Inflammatory macrophage treated with lipopolysaccharide for 1 hour (primary cell): ENCODE measurements at regions not wholly inside any gene's neighbourhood (a gene's known extent, or its start where the extent isn't known, plus 50 kb on each side); places are given as distances from the start of the nearest gene placed in this dataset.

Source experiments
- DNase-seq, 2 donors: peaks; one replicate each; pipeline ENCODE4 v3.0.0-alpha.2; 2020 to 2022

GRCh38 chr5:66503203-66503789 lies 92.9 kb upstream of the MAST4 start:
- no peak for DNase-seq

- DNase-seq: no peak
Observed at GRCh38 chr5:66507106-66507505, 89.1 kb upstream of the MAST4 start.

GRCh38 chr5:66511491-66511890 lies 84.7 kb upstream of the MAST4 start:
- DNase-seq: no peak

- DNase-seq: no peak
Observed at GRCh38 chr5:66513130-66513529, 83.1 kb upstream of the MAST4 start.

DNA sequence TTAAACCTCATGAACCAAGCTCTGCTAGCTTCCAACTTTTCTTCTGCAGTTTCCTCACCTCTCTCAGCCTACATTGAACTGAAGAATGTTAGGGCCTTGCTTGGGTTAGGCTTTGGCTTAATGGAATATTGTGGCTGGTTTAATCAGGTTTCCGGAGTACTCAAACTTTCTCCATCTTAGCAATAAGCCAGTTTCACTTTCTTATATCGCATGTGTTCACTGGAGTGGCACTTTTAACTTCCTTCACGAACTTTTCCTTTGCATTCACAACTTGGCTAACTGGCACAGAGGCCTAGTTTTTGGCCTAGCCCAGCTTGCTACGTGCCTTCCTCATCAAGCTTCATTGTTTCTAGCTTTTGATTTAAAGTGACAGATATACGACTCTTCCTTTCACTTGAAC lies 81.0 kb upstream of the MAST4 start:
- no peak for DNase-seq

GRCh38 chr5:66516550-66516949 lies 79.6 kb upstream of the MAST4 start:
- no peak for DNase-seq

DNA sequence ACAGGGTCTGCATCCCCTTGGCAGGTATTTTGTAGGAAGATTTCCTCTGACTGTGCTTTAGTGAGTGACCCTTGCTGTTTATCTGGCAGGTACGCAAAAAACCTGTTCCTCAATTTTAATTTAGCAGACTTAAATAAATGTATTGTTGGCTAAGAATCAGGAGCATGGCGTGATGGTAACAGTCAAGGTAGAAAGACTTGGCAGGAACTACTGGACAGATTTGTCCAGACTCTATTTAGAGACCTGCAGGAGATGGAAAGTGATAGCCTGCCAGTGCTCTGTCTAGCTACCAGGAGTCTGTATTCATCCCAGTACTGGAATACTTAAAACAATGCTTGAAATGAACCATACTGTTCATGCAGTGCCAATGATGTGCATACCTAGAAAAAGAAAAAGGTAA lies 78.8 kb upstream of the MAST4 start:
- DNase-seq: no peak

- DNase-seq: no peak
Observed at GRCh38 chr5:66518052-66518451, 78.1 kb upstream of the MAST4 start.

DNA sequence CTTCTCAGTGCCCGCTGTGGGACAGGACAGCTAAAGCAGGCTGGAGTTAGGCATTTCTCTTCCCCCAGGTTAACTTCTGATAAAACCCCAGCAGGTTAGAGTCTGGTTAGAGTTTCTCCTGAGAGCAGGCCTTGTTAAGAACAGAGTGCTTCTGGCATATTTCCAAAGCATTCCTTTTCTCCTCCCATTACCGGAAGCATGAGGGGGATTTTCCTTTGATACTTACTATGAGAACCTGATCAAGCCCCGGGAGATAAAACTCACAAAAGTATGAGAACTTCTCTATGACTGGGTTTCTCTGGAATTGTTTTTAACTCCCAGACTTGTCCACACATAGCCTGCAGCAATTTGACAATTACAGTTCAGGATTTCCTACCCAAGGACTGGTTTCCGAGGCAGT lies 77.4 kb upstream of the MAST4 start:
- DNase-seq: no peak

DNA sequence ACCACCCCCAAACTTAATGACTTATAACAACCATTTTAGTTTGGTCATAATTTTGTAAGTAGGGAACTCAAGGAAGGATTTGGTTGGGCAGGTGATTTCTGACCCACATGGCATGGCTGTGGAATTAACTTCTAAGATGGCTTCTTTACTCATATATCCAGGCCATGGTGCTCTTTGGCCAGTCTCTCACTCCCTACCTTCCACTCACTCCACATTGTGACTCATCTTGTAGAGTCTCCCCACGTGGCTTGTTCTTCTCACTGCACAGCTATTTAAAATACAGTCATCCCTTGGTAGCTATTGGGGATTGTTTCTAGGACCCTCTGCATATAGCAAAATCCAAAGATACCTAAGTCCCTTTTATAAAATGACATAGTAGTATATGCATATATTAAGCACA lies 76.6 kb upstream of the MAST4 start:
- no peak for DNase-seq

DNA sequence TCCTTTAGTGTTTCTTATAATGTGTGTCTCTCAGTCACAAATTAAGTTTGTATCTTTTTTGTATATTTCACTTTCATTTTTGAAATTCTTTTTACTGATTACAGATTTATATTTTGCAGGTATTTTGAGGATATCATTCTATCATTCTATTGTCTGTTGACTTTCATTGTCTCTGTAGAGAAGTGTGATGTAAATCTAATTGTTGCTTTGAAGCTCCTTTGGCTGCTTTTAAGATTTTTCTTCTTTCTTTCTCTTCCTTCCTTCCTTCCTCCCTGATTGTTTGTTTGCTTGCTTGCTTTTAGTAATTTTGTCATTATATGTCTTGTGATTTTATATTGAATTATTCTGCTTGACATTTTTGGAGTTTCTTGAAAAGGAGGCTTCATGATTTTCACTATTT lies 75.3 kb upstream of the MAST4 start:
- DNase-seq: no peak

DNA sequence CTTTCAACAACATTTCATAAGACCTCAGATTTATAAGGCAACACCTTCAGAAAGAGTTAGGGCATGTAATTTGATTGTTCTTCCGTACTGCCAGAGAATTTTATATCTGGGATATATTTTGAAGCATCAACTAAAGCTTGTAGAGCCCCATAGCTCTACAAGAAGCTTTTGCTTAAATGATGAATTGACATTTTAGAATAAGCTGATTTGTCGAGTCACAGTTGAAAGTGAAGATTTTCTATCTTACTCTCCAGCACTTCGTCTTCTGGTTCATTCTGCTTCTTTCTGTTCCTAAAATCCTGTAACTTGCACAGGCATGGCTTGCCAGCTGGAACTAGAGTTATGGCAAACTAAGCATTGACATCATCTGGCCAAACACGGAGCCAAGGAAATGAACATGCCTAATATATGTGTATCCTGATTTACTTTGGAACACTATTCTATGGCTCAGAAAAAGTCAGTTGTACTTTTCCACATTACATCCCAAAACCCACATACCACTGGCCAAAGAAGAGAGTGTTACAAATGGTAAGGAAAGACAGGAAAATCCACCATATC lies 68.6 kb upstream of the MAST4 start:
- no peak for DNase-seq

GRCh38 chr5:66529182-66529581 lies 67.0 kb upstream of the MAST4 start:
- no peak for DNase-seq

DNA sequence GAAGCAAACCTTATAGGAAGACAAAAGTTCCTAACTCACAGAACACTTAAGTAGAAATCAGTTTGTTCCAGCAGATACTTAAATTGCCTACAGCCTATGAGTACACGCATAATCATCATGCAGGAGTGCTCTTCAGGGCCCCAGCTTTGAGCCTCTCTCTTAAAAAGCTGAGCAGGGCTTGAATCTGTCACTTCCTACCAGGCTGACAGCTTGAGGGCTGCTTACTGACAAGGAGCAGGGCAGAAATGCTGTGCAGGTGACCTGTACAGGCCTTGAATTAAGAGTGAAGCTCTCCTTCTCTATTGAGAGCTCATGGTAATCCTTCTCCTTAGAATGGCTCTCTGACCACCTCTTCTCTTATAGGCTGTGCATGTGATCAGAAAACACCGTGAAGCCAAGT lies 66.5 kb upstream of the MAST4 start:
- DNase-seq: no peak

GRCh38 chr5:66538126-66538525 lies 58.1 kb upstream of the MAST4 start:
- no peak for DNase-seq

DNA sequence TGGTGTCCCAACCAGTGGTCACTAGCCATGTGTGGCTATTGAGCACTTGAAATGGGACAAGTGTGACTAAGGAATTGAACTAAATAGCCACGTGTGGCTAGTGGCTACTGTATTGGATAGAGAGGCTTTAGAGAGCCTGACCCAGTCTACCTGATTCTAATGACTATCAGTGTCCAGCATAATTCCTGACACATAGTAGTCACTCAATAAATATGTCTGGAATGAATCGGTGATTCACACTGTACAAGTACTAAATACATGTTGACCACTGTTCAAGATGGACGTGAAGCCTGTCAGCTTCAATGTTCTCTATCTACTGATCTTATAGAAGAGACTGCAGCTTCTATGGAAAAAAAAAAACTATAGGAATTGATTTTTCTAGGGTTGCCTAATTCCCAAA lies 57.7 kb upstream of the MAST4 start:
- DNase-seq: no peak

DNA sequence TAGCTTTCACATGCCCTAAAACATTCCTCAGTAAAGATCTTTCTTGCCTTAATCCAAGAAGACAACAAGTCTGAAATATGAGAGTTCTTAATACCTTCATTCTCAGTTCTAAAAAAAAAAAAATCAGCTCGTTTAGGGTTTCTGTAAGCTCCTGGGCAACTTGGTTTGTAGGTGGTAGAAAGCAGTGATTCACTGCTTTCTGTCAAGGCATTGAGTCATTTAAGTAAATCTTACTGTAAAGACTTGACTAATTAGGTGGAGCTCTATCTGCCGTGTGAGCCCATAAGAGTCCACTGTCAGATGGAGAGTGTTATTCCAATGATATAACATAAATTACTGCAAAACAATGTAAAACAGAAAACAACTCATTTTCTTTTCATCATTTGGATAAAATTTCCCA lies 56.1 kb upstream of the MAST4 start:
- DNase-seq: no peak

DNA sequence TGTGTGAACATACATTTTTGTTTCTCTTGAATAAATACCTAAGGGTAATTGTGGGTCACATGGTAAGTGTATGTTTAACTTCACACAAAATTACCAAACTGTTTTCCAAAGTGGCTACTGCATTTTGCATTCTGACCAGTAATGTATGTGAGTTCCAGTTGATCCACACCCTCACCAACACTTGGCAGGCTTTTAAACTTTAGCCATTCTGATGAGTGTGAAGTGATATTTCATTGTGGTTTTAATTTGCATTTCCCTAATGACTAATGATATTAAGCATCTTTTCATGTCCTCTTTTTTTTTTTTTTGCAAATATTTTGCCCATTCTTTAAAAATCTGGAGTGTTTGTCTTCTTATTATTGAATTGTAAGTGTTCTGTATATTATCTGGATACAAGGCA lies 53.5 kb upstream of the MAST4 start:
- DNase-seq: no peak
